Spleen (tissue), 11 donors: ENCODE measurements at regions not wholly inside any gene's neighbourhood (a gene's known extent, or its start where the extent isn't known, plus 50 kb on each side); places are given as distances from the start of the nearest gene placed in this dataset.

ENCODE experiments used
- DNase-seq: peaks from one replicate; pipeline ENCODE4 v3.0.0-alpha.2; 2020
- H3K27ac ChIP-seq, 8 donors: fragments of 200-600 bp; sonication (generic) in 7 of 8; 1 replicate in 4 of 8; 2 replicates in 4 of 8; pipeline versions ENCODE4 v1.5.0 to v1.8.0; 2016 to 2021; ENCODE audit warnings: inconsistent platforms in 4 of 8, mild to moderate bottlenecking in 4 of 8, moderate library complexity in 1 of 8
- H3K27me3 ChIP-seq, 7 donors: fragments of 200-600 bp; sonication (generic) in 6 of 7; replicated peaks in 1 of 7; 1 replicate in 4 of 7; 2 replicates in 3 of 7; pipeline versions ENCODE4 v1.5.0 to v1.8.0; 2016 to 2021; ENCODE audit warnings: inconsistent platforms in 3 of 7, mild to moderate bottlenecking in 1 of 7
- H3K36me3 ChIP-seq, 6 donors: fragments of 200-600 bp; sonication (generic) in 5 of 6; 1 replicate in 4 of 6; 2 replicates in 2 of 6; pipeline versions ENCODE4 v1.5.0 to v1.8.0; 2016 to 2021; ENCODE audit warnings: inconsistent platforms in 2 of 6
- H3K4me1 ChIP-seq, 6 donors: fragments of 200-600 bp; sonication (generic) in 5 of 6; 1 replicate in 3 of 6; 2 replicates in 3 of 6; pipeline versions ENCODE4 v1.5.0 to v1.8.0; 2016 to 2021; ENCODE audit warnings: inconsistent platforms in 3 of 6
- H3K4me3 ChIP-seq, 8 donors: fragments of 200-600 bp; sonication (generic) in 7 of 8; 1 replicate in 4 of 8; 2 replicates in 4 of 8; pipeline versions ENCODE4 v1.5.0 to v1.8.0; 2016 to 2021; ENCODE audit warnings: inconsistent platforms in 4 of 8, mild to moderate bottlenecking in 4 of 8, moderate library complexity in 2 of 8
- H3K9me3 ChIP-seq, 8 donors: fragments of 200-600 bp; sonication (generic) in 7 of 8; 1 replicate in 4 of 8; 2 replicates in 4 of 8; pipeline versions ENCODE4 v1.5.0 to v1.8.0; 2016 to 2021; ENCODE audit warnings: inconsistent platforms in 4 of 8
- CTCF ChIP-seq, 11 experiments: fragments of 200-600 bp in 7 of 11; fragments of 450-650 bp in 4 of 11; sonication (generic) in 4 of 11; IDR thresholded peaks in 8 of 11; conservative IDR thresholded peaks in 3 of 11; 1 replicate in 7 of 11; 2 replicates in 4 of 11; pipeline versions ENCODE4 v1.4.0 to v1.8.0; 2016 to 2021; ENCODE audit warnings: antibody characterized with exemption in 11 of 11, inconsistent platforms in 4 of 11, mild to moderate bottlenecking in 1 of 11
- POLR2A ChIP-seq, 3 donors: fragments of 450-650 bp; IDR thresholded peaks; one replicate each; pipeline ENCODE4 v1.5.1; 2017; ENCODE audit warnings: antibody characterized with exemption in 3 of 3, mild to moderate bottlenecking in 1 of 3
- POLR2AphosphoS5 ChIP-seq, 3 donors: sonication (generic); formaldehyde crosslinking; IDR thresholded peaks; one replicate each; pipeline ENCODE4 v1.5.1; 2017; ENCODE audit warnings: antibody characterized with exemption in 3 of 3
- WGBS, 5 donors: extraction: QIAGEN DNeasy Blood & Tissue Kit in 3 of 5; methylation state at CpG; one replicate each; pipeline versions ENCODE4 v1.1.5 to v1.1.7; 2013 to 2018; 5-methylcytosine and 5-hydroxymethylcytosine counted together
- intact Hi-C: fragments of 100-400 bp; cut with DNase I; formaldehyde crosslinking; loops from one replicate; pipeline ENCODE4 v1.15.0; 2023; ENCODE audit warnings: low total_unique reads
- donor health status: healthy with polysubstance abuse.
- donor health status: DM: no; HTN: no; CAD: no; lungs with moderate emphysema.
- donor health status: DM: no; HTN: no; CAD: no.
- donor health status: Bipolar disorder and iron deficiency.
- donor health status: healthy.
- donor health status: DM: no; HTN: no; CAD: no.
- donor health status: DM: yes; HTN: yes; CAD: no.

GRCh38 chr16:65916995-65917394 is 449.5 kb upstream of the CDH5 start:
- intact Hi-C loops = no loop called here
- Histone ChIP-seq H3K27me3 (peaks cover 0 to 8% (median 0%) of the 10 kb centered on the region in 7 donors), H3K36me3 (no peaks in the 10 kb centered on the region), H3K27ac (no peak overlapping the region), H3K4me1 (no peaks in the 10 kb centered on the region), H3K4me3 (no peak overlapping the region), H3K9me3 (no peaks in the 10 kb centered on the region)
- TF ChIP-seq CTCF (IDR thresholded peaks at IDR 0.05 in 8 of 11, conservative IDR thresholded peaks at IDR 0.05 in 3 of 11) (no peak), POLR2A (IDR thresholded peaks at IDR 0.05) (no peak), POLR2AphosphoS5 (IDR thresholded peaks at IDR 0.05) (no peak)
- WGBS, 5 donors = 45 to 60% (median 59%) methylated on average over 4 of the region's 4 CpGs
- DNase-seq = no peak

GRCh38 chr16:65910291-65910690 is 456.2 kb upstream of the CDH5 start:
- Histone ChIP-seq H3K27me3 (no peaks in the 10 kb centered on the region), H3K4me1 (no peaks in the 10 kb centered on the region), H3K9me3 (no peaks in the 10 kb centered on the region), H3K27ac (no peak overlapping the region), H3K36me3 (no peaks in the 10 kb centered on the region), H3K4me3 (no peak overlapping the region)
- intact Hi-C loops = no loop called here
- WGBS, 5 donors = 72 to 85% (median 82%) methylated on average over 5 of the region's 5 CpGs
- TF ChIP-seq POLR2AphosphoS5 (IDR thresholded peaks at IDR 0.05) = no peak
- no peak for TF ChIP-seq CTCF (IDR thresholded peaks at IDR 0.05 in 8 of 11, conservative IDR thresholded peaks at IDR 0.05 in 3 of 11)
- TF ChIP-seq POLR2A (IDR thresholded peaks at IDR 0.05) = no peak
- no peak for DNase-seq

GRCh38 chr16:65909310-65910050 is 457.0 kb upstream of the CDH5 start:
- Histone ChIP-seq H3K9me3 (no peaks in the 10 kb centered on the region), H3K27me3 (no peaks in the 10 kb centered on the region), H3K4me1 (no peaks in the 10 kb centered on the region), H3K27ac (no peak overlapping the region), H3K36me3 (no peaks in the 10 kb centered on the region), H3K4me3 (no peak overlapping the region)
- TF ChIP-seq POLR2A (IDR thresholded peaks at IDR 0.05) (no peak), POLR2AphosphoS5 (IDR thresholded peaks at IDR 0.05) (no peak), CTCF (IDR thresholded peaks at IDR 0.05 in 8 of 11, conservative IDR thresholded peaks at IDR 0.05 in 3 of 11) (no peak)
- no peak for DNase-seq
- 53 to 68% (median 61%) methylated on average over 7 of the region's 7 CpGs for WGBS, 5 donors
- intact Hi-C loops = no loop called here

GRCh38 chr16:65908568-65908967 is 457.9 kb upstream of the CDH5 start:
- H3K9me3 ChIP-seq = no peaks in the 10 kb centered on the region
- H3K27ac ChIP-seq = no peak overlapping the region
- no peak for DNase-seq
- H3K4me1 ChIP-seq = no peaks in the 10 kb centered on the region
- WGBS, 5 donors = 69 to 79% (median 75%) methylated on average over 3 of the region's 3 CpGs
- intact Hi-C loops = no loop called here
- H3K36me3 ChIP-seq = no peaks in the 10 kb centered on the region
- H3K4me3 ChIP-seq = no peak overlapping the region
- H3K27me3 ChIP-seq = no peaks in the 10 kb centered on the region
- no peak for TF ChIP-seq POLR2A (IDR thresholded peaks at IDR 0.05)
